Hepatocyte (in vitro differentiated cells): ENCODE measurements at regions not wholly inside any gene's neighbourhood (a gene's known extent, or its start where the extent isn't known, plus 50 kb on each side); places are given as distances from the start of the nearest gene placed in this dataset.

Source experiments
- CTCF ChIP-seq: fragments of 200-600 bp; sonication (generic); IDR thresholded peaks from 2 replicates; pipeline ENCODE4 v1.5.1; 2016; ENCODE audit warnings: antibody characterized with exemption, mild to moderate bottlenecking; ENCODE audit not compliant: poor library complexity
- EZH2 ChIP-seq: fragments of 200-600 bp; sonication (generic); IDR thresholded peaks from 2 replicates; pipeline ENCODE4 v1.6.1; 2016; ENCODE audit warnings: antibody characterized with exemption, mild to moderate bottlenecking, borderline replicate concordance

DNA sequence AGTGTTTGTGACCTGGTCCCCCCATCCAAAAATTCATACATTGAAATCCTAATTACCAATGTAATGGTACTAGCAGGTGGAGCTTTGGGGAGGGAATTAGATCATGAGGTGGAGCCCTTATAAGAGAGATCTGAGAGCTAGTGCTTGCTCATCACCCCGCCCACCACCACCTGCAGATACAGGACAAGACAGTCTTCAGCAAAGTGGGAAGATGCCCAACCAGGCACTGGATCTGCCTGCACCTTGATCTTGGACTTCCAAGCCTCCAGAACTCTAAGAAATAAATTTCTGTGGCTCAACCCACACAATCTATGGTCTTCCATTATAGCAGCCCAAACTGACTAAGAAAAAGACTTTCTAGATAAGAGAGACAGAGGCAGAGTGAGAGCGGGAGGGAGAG, 343.4 kb downstream of the LRRIQ3 start:
- TF ChIP-seq CTCF = no peak
- no peak for TF ChIP-seq EZH2
